ENCODE measurements at regions not wholly inside any gene's neighbourhood (a gene's known extent, or its start where the extent isn't known, plus 50 kb on each side); places are given as distances from the start of the nearest gene placed in this dataset.

GRCh38 chr11:70579316-70579955 is 181.1 kb downstream of the CTTN start:
- no peaks in the 10 kb centered on the region for H4K20me1 ChIP-seq (ENCODE audit: insufficient read depth)
- no peaks in the 10 kb centered on the region for H3K4me1 ChIP-seq (ENCODE audit: control insufficient read depth in 1 of 2, insufficient read depth in 2 of 2, low read length in 2 of 2)
- ChIA-PET RAD21 (ENCODE audit: low non-redundant PET in 1 of 2, low total read pairs in 2 of 2, uncharacterized antibody in 2 of 2, unreplicated experiment in 2 of 2) (no interaction called here), CTCF (no interaction called here), POLR2A (no interaction called here)
- no peaks in the 10 kb centered on the region for H3K9me3 ChIP-seq (ENCODE audit: control insufficient read depth in 1 of 2, insufficient read depth in 1 of 2, low read depth in 1 of 2, low read length in 2 of 2)
- ATAC-seq (no peak), DNase-seq (ENCODE audit: low read depth, low spot score) (no peak)
- H3K4me3 ChIP-seq (replicated peaks in 1 of 2; ENCODE audit: low read depth in 1 of 2, low read length in 2 of 2), result no peak overlapping the region
- no peak overlapping the region for H2AFZ ChIP-seq (ENCODE audit: low read depth, low read length, poor library complexity, severe bottlenecking)
- no peak overlapping the region for H3K9ac ChIP-seq (ENCODE audit: low read length)
- H3K27me3 ChIP-seq (ENCODE audit: insufficient read depth, low read length), result no peaks in the 10 kb centered on the region
- H3K36me3 ChIP-seq (ENCODE audit: control insufficient read depth in 1 of 2, insufficient read depth in 2 of 2, low read length in 2 of 2), result no peaks in the 10 kb centered on the region
- intact Hi-C loops (cut with micrococcal nuclease), result no loop called here
- TF ChIP-seq EZH2phosphoT487 (IDR thresholded peaks at IDR 0.05; ENCODE audit: borderline replicate concordance), result no peak
- TF ChIP-seq CBX3 (IDR thresholded peaks at IDR 0.05; ENCODE audit: low read depth), result no peak
- no peak for TF ChIP-seq ZNF274 (IDR thresholded peaks at IDR 0.05; ENCODE audit: low read depth, low read length)
- TF ChIP-seq ELF1 (IDR thresholded peaks at IDR 0.05; ENCODE audit: borderline replicate concordance, low read depth), result no peak
- no peak for TF ChIP-seq EZH2 (IDR thresholded peaks at IDR 0.05)
- H3K79me2 ChIP-seq (ENCODE audit: insufficient read depth, low read length), result no peaks in the 10 kb centered on the region
- BruUV-seq (replicated peaks), result no TSS peak
- H3K9me2 ChIP-seq (ENCODE audit: insufficient read depth), result no peaks in the 10 kb centered on the region
- no peak overlapping the region for H3K27ac ChIP-seq (ENCODE audit: low read depth, low read length)
- H3K4me2 ChIP-seq (ENCODE audit: low read length), result no peak overlapping the region

- ChIA-PET POLR2A (no interaction called here), RAD21 (ENCODE audit: low non-redundant PET in 1 of 2, low total read pairs in 2 of 2, uncharacterized antibody in 2 of 2, unreplicated experiment in 2 of 2) (no interaction called here), CTCF (no interaction called here)
- Histone ChIP-seq H3K4me3 (replicated peaks in 1 of 2; ENCODE audit: low read depth in 1 of 2, low read length in 2 of 2) (no peak overlapping the region), H3K4me1 (ENCODE audit: control insufficient read depth in 1 of 2, insufficient read depth in 2 of 2, low read length in 2 of 2) (no peaks in the 10 kb centered on the region), H3K79me2 (ENCODE audit: insufficient read depth, low read length) (no peaks in the 10 kb centered on the region), H3K9ac (ENCODE audit: low read length) (no peak overlapping the region), H2AFZ (ENCODE audit: low read depth, low read length, poor library complexity, severe bottlenecking) (no peak overlapping the region), H3K27ac (ENCODE audit: low read depth, low read length) (no peak overlapping the region), H4K20me1 (ENCODE audit: insufficient read depth) (no peaks in the 10 kb centered on the region), H3K4me2 (ENCODE audit: low read length) (no peak overlapping the region), H3K9me3 (ENCODE audit: control insufficient read depth in 1 of 2, insufficient read depth in 1 of 2, low read depth in 1 of 2, low read length in 2 of 2) (no peaks in the 10 kb centered on the region), H3K36me3 (ENCODE audit: control insufficient read depth in 1 of 2, insufficient read depth in 2 of 2, low read length in 2 of 2) (no peaks in the 10 kb centered on the region), H3K9me2 (ENCODE audit: insufficient read depth) (no peaks in the 10 kb centered on the region), H3K27me3 (ENCODE audit: insufficient read depth, low read length) (no peaks in the 10 kb centered on the region)
- DNase-seq (ENCODE audit: low read depth, low spot score) (no peak), ATAC-seq (no peak)
- no peak for TF ChIP-seq EZH2phosphoT487 (IDR thresholded peaks at IDR 0.05; ENCODE audit: borderline replicate concordance)
- TF ChIP-seq RAD21 (IDR thresholded peaks at IDR 0.05; ENCODE audit: low read depth), result no peak
- TF ChIP-seq, protein P1, sequence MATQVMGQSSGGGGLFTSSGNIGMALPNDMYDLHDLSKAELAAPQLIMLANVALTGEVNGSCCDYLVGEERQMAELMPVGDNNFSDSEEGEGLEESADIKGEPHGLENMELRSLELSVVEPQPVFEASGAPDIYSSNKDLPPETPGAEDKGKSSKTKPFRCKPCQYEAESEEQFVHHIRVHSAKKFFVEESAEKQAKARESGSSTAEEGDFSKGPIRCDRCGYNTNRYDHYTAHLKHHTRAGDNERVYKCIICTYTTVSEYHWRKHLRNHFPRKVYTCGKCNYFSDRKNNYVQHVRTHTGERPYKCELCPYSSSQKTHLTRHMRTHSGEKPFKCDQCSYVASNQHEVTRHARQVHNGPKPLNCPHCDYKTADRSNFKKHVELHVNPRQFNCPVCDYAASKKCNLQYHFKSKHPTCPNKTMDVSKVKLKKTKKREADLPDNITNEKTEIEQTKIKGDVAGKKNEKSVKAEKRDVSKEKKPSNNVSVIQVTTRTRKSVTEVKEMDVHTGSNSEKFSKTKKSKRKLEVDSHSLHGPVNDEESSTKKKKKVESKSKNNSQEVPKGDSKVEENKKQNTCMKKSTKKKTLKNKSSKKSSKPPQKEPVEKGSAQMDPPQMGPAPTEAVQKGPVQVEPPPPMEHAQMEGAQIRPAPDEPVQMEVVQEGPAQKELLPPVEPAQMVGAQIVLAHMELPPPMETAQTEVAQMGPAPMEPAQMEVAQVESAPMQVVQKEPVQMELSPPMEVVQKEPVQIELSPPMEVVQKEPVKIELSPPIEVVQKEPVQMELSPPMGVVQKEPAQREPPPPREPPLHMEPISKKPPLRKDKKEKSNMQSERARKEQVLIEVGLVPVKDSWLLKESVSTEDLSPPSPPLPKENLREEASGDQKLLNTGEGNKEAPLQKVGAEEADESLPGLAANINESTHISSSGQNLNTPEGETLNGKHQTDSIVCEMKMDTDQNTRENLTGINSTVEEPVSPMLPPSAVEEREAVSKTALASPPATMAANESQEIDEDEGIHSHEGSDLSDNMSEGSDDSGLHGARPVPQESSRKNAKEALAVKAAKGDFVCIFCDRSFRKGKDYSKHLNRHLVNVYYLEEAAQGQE (IDR thresholded peaks at IDR 0.05; ENCODE audit: low read depth), result peak; percentile 71
- TF ChIP-seq CTCF (IDR thresholded peaks at IDR 0.05 in 2 of 3, conservative IDR thresholded peaks at IDR 0.05 in 1 of 3; ENCODE audit: borderline replicate concordance in 1 of 3, insufficient read depth in 1 of 3, low read depth in 2 of 3, low read length in 2 of 3), result no peak
- TF ChIP-seq POLR2A (IDR thresholded peaks at IDR 0.05; ENCODE audit: borderline replicate concordance, extremely low read depth, insufficient read depth, insufficient read length), result no peak
- no peak for TF ChIP-seq SP1 (IDR thresholded peaks at IDR 0.05; ENCODE audit: low read depth)
- TF ChIP-seq ZNF274 (IDR thresholded peaks at IDR 0.05; ENCODE audit: low read depth, low read length), result no peak
- BruUV-seq (replicated peaks), result no TSS peak
- intact Hi-C loops (cut with micrococcal nuclease), result no loop called here
Measured at GRCh38 chr11:70580036-70580805, 181.9 kb downstream of the CTTN start.
